Thoracic aorta (tissue), 2 donors: ENCODE measurements at regions not wholly inside any gene's neighbourhood (a gene's known extent, or its start where the extent isn't known, plus 50 kb on each side); places are given as distances from the start of the nearest gene placed in this dataset.

Experiments
- ATAC-seq: fragments of 150-250 bp; one replicate; pipeline ENCODE4 v1.8.0; 2017; ENCODE audit warnings: low read depth; ENCODE audit not compliant: insufficient number of reproducible peaks, low FRiP score
- DNase-seq: peaks from one replicate; pipeline ENCODE4 v3.0.0-alpha.2; 2020; ENCODE audit warnings: low spot score
- H3K27ac ChIP-seq, 2 donors: fragments of 200-600 bp; sonication (generic); 1 replicate in 1 of 2; 2 replicates in 1 of 2; pipeline ENCODE4 v1.5.1; 2016; ENCODE audit warnings: mild to moderate bottlenecking in 2 of 2, moderate library complexity in 2 of 2
- H3K27me3 ChIP-seq: fragments of 200-600 bp; sonication (generic); replicated peaks from 2 replicates; pipeline ENCODE4 v1.6.0; 2016; ENCODE audit warnings: mild to moderate bottlenecking; ENCODE audit not compliant: insufficient read depth
- H3K36me3 ChIP-seq: fragments of 200-600 bp; sonication (generic); one replicate; pipeline ENCODE4 v1.5.1; 2016
- H3K4me1 ChIP-seq, 2 donors: fragments of 200-600 bp; sonication (generic); 1 replicate in 1 of 2; 2 replicates in 1 of 2; pipeline versions ENCODE4 v1.5.1 to v1.6.0; 2016; ENCODE audit warnings: low read depth in 2 of 2, mild to moderate bottlenecking in 1 of 2; ENCODE audit not compliant: control insufficient read depth in 1 of 2
- H3K4me3 ChIP-seq: fragments of 200-600 bp; sonication (generic); 2 replicates; pipeline ENCODE4 v1.5.1; 2016; ENCODE audit warnings: mild to moderate bottlenecking
- H3K9me3 ChIP-seq: fragments of 200-600 bp; sonication (generic); 2 replicates; pipeline ENCODE4 v1.5.1; 2016
- TF ChIP-seq, protein P1 (sequence below): fragments of 200-600 bp; sonication (generic); IDR thresholded peaks from one replicate; pipeline ENCODE4 v1.5.1; 2019; ENCODE audit warnings: antibody characterized with exemption

DNA sequence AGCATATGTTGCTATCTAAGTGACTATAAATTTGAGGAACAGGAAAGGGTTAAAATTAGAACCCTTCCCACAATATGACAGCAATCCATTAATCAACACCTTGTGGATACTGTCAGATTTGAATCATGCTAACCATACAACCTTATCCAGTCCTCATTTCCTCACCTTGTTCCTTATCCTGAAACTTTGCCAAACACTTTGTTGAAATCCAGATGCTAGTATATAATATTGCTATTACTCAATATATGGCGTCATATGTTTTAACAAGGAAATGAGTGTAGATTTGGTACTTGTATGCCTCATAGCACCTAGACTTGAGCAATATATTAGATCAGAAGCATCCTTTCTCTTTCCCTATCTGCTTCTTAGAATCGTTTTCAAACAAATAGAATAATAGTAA is 66.3 kb upstream of the SLC25A13 start:
- Histone ChIP-seq H3K27ac (peak overlapping the region in 1 of 2 donors; percentile 45), H3K27me3 (no peaks in the 10 kb centered on the region), H3K9me3 (no peaks in the 10 kb centered on the region), H3K36me3 (no peaks in the 10 kb centered on the region), H3K4me3 (no peak overlapping the region), H3K4me1 (no peaks in the 10 kb centered on the region)
- DNase-seq (no peak), ATAC-seq (no peak)
- TF ChIP-seq, protein P1, sequence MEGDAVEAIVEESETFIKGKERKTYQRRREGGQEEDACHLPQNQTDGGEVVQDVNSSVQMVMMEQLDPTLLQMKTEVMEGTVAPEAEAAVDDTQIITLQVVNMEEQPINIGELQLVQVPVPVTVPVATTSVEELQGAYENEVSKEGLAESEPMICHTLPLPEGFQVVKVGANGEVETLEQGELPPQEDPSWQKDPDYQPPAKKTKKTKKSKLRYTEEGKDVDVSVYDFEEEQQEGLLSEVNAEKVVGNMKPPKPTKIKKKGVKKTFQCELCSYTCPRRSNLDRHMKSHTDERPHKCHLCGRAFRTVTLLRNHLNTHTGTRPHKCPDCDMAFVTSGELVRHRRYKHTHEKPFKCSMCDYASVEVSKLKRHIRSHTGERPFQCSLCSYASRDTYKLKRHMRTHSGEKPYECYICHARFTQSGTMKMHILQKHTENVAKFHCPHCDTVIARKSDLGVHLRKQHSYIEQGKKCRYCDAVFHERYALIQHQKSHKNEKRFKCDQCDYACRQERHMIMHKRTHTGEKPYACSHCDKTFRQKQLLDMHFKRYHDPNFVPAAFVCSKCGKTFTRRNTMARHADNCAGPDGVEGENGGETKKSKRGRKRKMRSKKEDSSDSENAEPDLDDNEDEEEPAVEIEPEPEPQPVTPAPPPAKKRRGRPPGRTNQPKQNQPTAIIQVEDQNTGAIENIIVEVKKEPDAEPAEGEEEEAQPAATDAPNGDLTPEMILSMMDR = no peak

DNA sequence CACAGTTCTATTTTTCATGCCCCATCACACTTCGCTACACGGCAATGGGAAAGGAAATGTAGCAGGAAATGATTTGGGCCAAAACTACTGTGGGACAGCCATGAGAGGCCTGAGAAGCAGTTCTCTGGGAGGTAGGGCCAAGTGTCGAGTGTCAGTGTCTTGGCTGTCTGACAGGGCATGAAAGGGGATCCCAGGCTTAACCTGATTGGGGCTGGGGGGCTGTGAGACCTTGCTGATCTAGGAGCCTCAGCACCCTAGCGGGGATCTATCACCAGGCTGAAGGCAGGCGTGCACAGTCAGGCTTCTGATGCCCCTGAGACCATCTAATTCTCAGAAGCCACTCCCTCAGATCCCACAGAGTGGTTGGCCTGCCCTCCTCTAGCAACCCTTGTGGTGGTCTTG is 58.2 kb upstream of the SLC25A13 start:
- no peaks in the 10 kb centered on the region for H3K9me3 ChIP-seq
- TF ChIP-seq, protein P1 = no peak
- H3K36me3 ChIP-seq = no peaks in the 10 kb centered on the region
- H3K27me3 ChIP-seq = no peaks in the 10 kb centered on the region
- no peaks in the 10 kb centered on the region for H3K4me1 ChIP-seq
- DNase-seq (no peak), ATAC-seq (no peak)
- no peak overlapping the region for H3K4me3 ChIP-seq
- no peak overlapping the region for H3K27ac ChIP-seq

DNA sequence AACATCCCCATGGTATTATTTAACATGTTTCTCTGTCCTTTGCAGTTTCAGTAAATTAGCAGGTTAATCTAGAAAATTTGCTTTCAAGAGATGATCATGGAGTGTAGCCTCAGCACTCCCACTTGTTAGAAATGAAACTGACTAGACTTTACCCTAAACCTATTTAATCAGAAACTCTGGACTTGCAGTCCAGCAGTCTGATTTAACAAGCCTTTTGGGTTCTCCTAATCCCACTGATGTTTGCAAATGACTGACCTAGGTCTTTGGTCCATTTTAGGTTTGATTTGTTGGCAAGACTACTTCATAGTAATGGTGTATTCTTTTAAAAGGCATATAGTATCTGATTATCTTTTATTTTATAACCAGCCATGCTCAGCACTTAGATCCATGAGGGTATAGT is 55.5 kb upstream of the SLC25A13 start:
- H3K36me3 ChIP-seq = no peaks in the 10 kb centered on the region
- no peaks in the 10 kb centered on the region for H3K4me1 ChIP-seq
- TF ChIP-seq, protein P1 = no peak
- H3K9me3 ChIP-seq = no peaks in the 10 kb centered on the region
- ATAC-seq (no peak), DNase-seq (no peak)
- H3K27ac ChIP-seq = no peak overlapping the region
- H3K4me3 ChIP-seq = no peak overlapping the region
- no peaks in the 10 kb centered on the region for H3K27me3 ChIP-seq
